HPDE6-E6E7 (cell line): ENCODE measurements at regions not wholly inside any gene's neighbourhood (a gene's known extent, or its start where the extent isn't known, plus 50 kb on each side); places are given as distances from the start of the nearest gene placed in this dataset.
A peak's percentile ranks its signal among the peaks of the same experiment; 100 is the strongest.

Experiments
- DNase-seq: peaks from one replicate; pipeline ENCODE4 v3.0.0; 2011; ENCODE audit warnings: missing footprints; ENCODE audit errors: extremely low spot score

GRCh38 chr2:39513641-39514094 is 76.6 kb upstream of the MAP4K3 start:
- peak; percentile 78 for DNase-seq

GRCh38 chr2:39514825-39515224 is 77.7 kb upstream of the MAP4K3 start:
- DNase-seq: no peak

GRCh38 chr2:39515273-39515896 is 78.3 kb upstream of the MAP4K3 start:
- DNase-seq: no peak

GRCh38 chr2:39515897-39516346 is 78.8 kb upstream of the MAP4K3 start:
- DNase-seq: no peak

GRCh38 chr2:39516347-39517101 is 79.4 kb upstream of the MAP4K3 start:
- no peak for DNase-seq

- DNase-seq: no peak
These were observed 80.0 kb upstream of the MAP4K3 start for GRCh38 chr2:39517102-39517436.

GRCh38 chr2:39517622-39518021 is 80.5 kb upstream of the MAP4K3 start:
- no peak for DNase-seq

GRCh38 chr2:39519886-39520285 is 82.8 kb upstream of the MAP4K3 start:
- no peak for DNase-seq

GRCh38 chr2:39521876-39522517 is 84.9 kb upstream of the MAP4K3 start:
- no peak for DNase-seq

GRCh38 chr2:39522518-39522877 is 85.4 kb upstream of the MAP4K3 start:
- DNase-seq: no peak

- DNase-seq: peak; percentile 88
These were observed 86.4 kb upstream of the MAP4K3 start for GRCh38 chr2:39523308-39524044.

GRCh38 chr2:39524061-39524460 is 87.0 kb upstream of the MAP4K3 start:
- DNase-seq: no peak

GRCh38 chr2:39524756-39525635 is 87.9 kb upstream of the MAP4K3 start:
- no peak for DNase-seq

GRCh38 chr2:39525636-39526412 is 88.7 kb upstream of the MAP4K3 start:
- no peak for DNase-seq

GRCh38 chr2:39528701-39529100 is 91.6 kb upstream of the MAP4K3 start:
- no peak for DNase-seq

- DNase-seq: no peak
These were observed 92.8 kb upstream of the MAP4K3 start for GRCh38 chr2:39529836-39530235.

GRCh38 chr2:39530411-39530866 is 93.4 kb upstream of the MAP4K3 start:
- DNase-seq: no peak

GRCh38 chr2:39531220-39531777 is 94.2 kb upstream of the MAP4K3 start:
- DNase-seq: no peak

- DNase-seq: no peak
These were observed 95.8 kb upstream of the MAP4K3 start for GRCh38 chr2:39532933-39533332.

- DNase-seq: no peak
These were observed 97.1 kb upstream of the MAP4K3 start for GRCh38 chr2:39534095-39534711.
